Superior temporal gyrus (tissue), 1 donor: ENCODE measurements at regions not wholly inside any gene's neighbourhood (a gene's known extent, or its start where the extent isn't known, plus 50 kb on each side); places are given as distances from the start of the nearest gene placed in this dataset.
"Not testable (repeated sequence)": the region's sequence is repeated elsewhere in the genome, so short reads cannot be mapped to it uniquely, and the experiment has no call there.

Experiments
- DNase-seq: peaks from one replicate; pipeline ENCODE4 v3.0.0-alpha.2; 2016; ENCODE audit errors: extremely low spot score

GRCh38 chr10:45056806-45057205 is 56.1 kb downstream of the ZNF22 start:
- not testable (repeated sequence) for DNase-seq

DNA sequence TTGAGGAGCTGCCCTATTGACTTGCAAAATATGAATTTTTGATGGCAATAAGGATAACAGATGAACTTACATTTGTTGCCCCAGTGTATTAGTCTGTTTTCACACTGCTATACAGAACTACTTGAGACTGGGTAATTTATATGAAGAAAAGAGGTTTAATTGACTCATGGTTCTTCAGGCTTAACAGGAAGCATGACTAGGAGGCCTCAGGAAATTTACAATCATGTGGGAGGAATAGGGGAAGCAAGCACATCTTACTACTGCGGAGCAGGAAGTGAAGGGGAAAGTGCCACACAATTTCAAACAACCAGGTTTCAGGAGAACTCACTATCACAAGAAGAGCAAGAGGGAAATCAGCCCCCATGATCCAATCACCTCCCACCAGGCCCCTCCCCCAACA is 57.9 kb downstream of the ZNF22 start:
- no peak for DNase-seq

DNA sequence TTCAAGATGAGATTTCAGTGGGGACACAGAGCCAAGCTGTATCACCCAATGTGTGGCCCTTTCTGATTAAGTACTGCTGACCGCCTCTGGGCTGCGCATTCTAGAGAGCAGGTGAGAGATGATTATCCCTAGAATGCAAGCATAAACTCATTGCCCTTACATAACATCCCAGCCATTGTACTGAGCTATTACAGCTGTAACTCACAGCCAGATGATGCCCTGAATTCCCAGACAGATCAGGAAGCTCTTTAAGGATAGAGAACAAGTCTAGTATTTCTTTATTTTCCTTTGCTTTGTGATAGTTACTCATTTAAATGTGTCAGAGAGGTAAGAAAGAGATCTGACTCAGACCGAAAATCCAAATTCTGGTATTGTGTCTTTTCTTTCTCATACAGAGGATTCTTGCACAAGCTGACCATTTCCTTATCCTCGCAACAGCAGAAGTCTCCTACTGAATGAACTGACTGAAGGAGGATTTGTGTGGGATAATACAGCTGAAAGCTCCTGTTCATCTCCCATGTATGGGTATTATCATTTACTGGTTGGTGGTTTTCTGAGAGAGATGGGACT is 58.4 kb downstream of the ZNF22 start:
- DNase-seq, result no peak

- no peak for DNase-seq
Observed at GRCh38 chr10:45059632-45060031, 58.9 kb downstream of the ZNF22 start.

DNA sequence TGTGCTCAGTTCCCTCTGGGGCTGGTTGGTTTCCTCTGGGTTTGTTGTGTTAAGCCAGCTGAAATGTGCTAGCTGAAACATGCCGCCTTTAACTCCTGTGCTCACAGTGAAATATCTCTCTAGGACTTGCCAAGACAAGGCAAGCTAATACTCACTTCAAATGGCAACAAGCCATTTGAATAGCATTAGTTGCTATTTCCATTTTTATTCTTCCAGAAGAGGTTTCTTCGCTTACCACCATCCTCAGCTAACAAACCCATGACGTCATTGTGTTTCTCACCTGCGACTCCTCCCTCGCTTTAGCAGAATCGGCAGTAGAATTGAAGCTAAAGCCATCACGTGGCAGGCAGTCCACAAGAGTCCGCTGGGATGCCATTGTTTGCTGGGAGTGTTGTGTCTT is 61.3 kb downstream of the ZNF22 start:
- no peak for DNase-seq

GRCh38 chr10:45063591-45064231 is 63.0 kb downstream of the ZNF22 start:
- peak; percentile 17 for DNase-seq

DNA sequence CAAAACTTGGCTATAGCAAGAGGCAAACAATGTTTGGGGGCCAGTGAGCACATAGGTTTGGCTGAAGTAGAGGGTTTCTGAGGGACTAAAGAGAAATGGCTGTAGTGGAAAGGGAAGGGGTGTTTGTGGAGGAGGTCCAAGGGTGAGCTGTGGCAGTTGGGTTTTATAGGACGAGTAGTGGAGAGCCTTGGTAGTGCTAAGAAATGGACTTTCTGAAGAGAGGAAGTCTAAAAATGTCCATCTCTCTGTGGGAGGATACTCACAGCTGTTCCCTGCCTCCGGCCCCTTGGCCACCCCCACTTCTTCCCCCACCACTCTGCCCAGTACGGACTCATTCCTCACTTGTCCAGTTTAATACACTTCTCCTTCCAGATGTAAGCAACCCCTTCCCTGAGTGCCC is 64.3 kb downstream of the ZNF22 start:
- DNase-seq, result no peak

DNA sequence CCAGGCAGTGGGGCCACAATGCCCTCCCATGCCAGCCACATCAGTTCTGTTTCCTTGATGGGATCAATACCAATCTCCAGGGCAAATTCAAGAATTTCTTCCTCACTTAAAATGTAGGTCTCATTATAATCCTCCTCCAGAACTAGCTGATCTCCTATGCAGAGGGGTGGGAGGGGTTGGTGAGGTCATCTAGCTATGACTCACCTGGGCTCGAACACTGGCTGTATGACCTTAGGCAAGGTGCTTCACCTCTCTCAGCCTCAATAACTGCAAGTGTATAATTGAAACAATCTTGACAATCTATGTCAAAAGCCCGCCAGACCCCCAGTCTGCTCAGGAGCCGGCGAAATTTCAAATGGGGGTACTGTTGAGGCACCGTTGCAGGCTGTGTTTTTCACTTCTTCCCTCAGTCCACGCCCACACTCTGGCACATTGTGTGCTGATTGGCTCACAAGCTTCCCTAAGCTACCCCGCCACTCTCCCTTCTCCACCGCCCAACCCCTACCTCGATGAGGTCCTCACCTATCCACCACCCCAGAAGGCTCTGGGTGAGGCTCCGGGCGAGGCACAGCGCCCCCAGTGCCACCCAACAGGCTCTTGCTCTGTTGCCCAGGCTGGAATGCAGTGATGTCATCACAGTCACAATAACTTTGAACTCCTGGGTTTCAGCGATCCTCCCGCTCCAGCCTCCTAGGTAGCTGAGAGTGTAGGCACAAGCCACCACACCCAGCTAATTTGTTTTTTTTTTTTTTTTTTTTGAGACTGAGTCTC is 70.5 kb downstream of the ZNF22 start:
- no peak for DNase-seq

DNA sequence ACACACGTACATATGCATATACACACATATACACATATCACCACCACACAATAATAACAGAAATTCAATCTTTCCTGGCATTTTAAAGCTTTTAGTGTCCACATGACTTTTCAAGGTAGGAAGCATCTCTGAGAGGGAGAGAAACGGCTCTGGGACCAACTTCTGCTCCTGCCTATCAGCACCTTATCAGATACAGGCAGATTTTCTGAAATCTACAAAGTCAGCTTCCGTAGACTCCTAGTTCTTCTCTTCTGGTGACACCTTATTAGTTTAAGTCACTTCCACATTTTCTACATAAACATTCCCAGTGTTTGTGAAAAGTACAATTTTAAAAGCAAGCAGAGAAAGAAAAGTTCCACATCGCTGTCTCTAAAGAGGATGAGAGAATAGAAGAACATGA is 74.5 kb downstream of the ZNF22 start:
- no peak for DNase-seq

- no peak for DNase-seq
Observed at GRCh38 chr10:45075826-45076380, 75.2 kb downstream of the ZNF22 start.

DNA sequence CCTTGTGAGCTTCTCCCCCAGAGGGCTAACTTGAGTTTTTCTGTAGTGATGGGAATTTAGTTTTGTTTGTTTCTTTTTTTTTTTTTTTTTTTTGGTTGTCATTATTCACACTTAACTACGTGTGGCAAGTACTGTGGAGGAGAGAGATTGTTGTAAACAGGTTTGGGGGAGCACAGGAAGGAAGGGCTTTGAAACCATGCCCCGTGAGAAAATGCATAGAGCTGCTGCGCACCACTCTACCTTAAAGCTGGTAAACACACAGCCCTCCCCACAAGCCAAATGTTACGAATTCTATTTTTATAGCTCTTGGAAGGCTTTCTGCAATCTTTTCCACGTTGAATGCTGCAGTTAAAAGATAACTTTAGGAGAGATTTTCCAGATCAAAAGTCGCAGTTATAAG is 76.2 kb downstream of the ZNF22 start:
- DNase-seq, result no peak

- no peak for DNase-seq
Observed at GRCh38 chr10:45080331-45080730, 79.6 kb downstream of the ZNF22 start.

DNA sequence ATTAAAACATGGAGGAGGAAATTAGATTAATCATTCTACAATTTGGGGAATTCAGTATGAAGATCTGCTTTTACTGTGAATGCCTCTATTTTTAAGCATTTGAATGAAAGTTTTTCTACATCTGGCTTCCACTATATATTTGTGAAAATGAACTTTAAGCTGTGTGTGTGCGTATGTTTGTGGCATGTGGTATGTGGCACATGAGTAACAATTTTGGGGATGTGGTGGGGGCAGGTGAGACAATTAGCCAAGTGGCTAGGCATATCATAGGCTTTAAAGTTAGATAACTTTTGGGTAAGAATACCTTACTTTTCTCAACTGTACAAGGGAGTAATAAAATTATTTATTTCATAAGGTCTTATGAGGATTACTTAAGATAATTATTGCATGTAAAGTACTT is 81.5 kb downstream of the ZNF22 start:
- DNase-seq, result no peak

DNA sequence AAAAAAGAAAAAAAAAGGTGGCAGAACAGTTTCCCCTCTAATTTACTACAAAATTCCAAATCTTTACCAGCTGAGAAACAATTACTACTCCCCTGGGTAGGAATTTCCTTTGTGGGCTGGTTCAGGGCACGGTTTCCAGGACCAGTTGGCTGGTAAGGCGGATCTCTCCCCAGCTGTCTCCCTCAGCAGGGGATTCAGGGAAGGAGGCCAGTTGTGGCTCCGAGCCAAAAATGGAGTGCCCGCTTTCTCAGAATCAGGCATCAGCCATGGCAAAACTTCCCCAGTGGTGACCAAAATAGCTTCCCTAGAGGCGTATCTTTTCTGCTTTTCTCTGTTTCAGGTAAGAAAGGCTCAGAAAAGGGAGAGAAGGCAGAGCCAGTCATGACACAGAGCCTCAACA is 91.2 kb downstream of the ZNF22 start:
- no peak for DNase-seq

- no peak for DNase-seq
Observed at GRCh38 chr10:45093945-45094344, 93.2 kb downstream of the ZNF22 start.

GRCh38 chr10:45095286-45095685 is 94.6 kb downstream of the ZNF22 start:
- no peak for DNase-seq

- DNase-seq, result no peak
Observed at GRCh38 chr10:45096001-45096400, 95.3 kb downstream of the ZNF22 start.

- DNase-seq, result no peak
Observed at GRCh38 chr10:45100429-45100828, 99.7 kb downstream of the ZNF22 start.

- DNase-seq, result no peak
Observed at GRCh38 chr10:45104674-45105073, 104.0 kb downstream of the ZNF22 start.

GRCh38 chr10:45105309-45105708 is 104.6 kb downstream of the ZNF22 start:
- DNase-seq, result not testable (repeated sequence)

GRCh38 chr10:45106236-45106856 is 105.6 kb downstream of the ZNF22 start:
- no peak for DNase-seq

GRCh38 chr10:45111509-45111908 is 110.8 kb downstream of the ZNF22 start:
- no peak for DNase-seq
